ENCODE measurements at regions not wholly inside any gene's neighbourhood (a gene's known extent, or its start where the extent isn't known, plus 50 kb on each side); places are given as distances from the start of the nearest gene placed in this dataset.
"Not testable (repeated sequence)": the region's sequence is repeated elsewhere in the genome, so short reads cannot be mapped to it uniquely, and the experiment has no call there.

DNA sequence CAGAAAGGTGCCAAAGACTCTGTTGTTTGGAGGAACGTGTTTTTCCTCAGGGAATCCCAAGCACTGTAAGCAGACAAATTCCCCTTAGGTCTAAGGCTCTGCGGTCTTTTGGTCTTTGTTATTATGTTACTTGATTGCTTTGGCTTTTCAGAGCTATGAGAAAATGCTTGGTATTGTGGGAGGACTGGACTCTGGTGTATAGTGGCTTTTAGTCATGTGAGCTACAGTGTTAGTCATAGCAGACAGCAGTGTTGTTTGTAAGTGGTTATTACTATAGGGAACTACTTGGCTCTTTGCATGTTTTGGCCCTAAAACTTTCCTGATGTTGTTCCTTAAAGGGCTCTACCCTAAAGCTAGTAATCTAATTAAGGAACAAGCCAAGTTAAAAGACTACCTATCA lies 956.2 kb upstream of the LRATD1 start:
- DNase-seq (ENCODE audit: low read depth, low spot score): no peak

DNA sequence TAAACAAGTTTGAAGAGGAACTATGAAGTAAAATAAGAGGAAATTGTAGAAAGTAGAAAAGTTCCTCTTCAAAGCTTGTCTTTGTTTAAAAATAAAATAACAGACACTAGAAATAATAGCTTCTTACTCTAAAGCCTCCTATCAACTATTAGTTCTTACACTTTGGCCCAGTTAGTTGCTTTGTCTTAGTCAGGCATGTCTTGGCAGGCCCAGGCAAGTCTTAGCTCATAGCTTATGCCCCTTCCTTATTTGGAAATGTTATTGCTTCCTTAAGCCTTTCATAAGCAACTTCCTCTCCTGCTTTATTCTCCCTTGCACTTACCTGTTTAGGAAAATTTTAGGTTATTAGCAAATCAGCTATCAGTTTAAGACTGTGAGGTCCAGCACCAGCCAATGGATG lies 950.6 kb upstream of the LRATD1 start:
- DNase-seq (ENCODE audit: low read depth, low spot score): no peak

DNA sequence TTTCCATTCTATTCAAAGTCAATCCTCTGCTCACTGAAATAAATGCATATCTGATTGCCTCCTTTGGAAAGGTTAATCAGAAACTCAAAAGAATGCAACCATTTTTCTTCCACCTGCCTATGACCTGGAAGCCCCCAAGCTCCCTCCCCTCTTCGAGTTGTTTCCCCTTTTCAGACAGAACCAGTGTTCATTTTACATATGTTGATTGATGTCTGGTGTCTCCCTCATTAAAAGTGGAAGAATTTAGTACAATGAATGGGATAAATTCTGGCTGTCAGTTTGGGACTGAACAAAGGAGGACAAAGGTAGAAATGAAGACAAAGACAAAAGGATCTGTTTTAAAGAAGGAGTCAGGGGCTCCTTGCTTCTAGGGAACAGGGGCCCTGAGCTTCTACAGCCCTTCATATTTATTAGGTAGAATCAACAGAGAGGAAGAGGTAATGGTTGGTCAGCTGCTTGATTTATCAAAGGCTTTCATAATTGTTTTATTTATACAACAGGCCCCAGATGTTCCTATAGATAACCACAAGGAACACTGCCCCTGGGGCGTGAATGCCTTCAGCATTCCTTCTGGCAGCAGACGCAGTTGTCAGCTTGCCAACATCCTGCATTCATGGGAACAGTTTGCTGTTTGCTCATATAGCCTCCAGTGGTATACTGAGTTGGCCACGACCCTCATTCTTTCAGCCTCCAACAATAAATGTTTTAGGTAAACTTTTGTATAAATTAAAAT lies 949.8 kb upstream of the LRATD1 start:
- no peak for DNase-seq (ENCODE audit: low read depth, low spot score)

- no peak for DNase-seq (ENCODE audit: low read depth, low spot score)
These were observed 946.3 kb upstream of the LRATD1 start for GRCh38 chr2:13686262-13686661.

- DNase-seq (ENCODE audit: low read depth, low spot score): no peak
These were observed 937.8 kb upstream of the LRATD1 start for GRCh38 chr2:13694673-13695072.

DNA sequence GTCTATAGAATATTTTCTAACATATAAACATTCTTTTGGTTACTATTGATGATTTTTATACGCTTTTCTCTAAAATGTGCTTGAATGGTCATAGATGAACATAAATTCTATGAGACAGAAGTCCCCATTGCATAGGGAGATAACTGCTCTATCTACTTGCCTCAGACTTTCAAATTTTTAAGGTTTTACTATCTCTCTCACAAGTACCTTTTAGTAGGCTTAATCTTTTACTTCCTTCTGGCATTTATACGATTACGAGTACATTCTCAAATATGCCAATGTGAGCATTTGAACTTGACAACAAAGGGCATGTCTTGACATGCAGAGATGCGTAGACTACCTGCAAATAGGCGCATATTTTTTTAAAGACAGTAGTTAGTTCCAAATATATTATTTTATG lies 935.9 kb upstream of the LRATD1 start:
- DNase-seq (ENCODE audit: low read depth, low spot score): no peak

DNA sequence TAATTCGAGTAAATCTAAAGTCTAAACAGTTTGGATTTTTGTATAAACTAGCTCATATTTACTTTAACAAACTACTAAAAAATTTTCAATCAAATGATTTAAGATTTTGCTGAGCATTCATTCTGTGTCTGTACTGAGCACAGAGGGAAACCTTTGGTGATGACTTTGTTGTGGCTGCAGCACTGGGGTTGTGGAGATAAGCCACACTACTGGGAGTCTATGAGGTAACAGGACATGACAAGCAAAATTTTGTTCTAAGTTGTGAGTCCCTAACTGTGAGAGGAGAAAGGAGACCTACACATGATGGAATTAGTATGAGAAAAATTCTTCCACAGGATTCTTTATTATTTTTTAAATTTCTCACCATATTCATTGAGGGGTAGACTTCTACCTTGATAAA lies 933.7 kb upstream of the LRATD1 start:
- DNase-seq (ENCODE audit: low read depth, low spot score): no peak

GRCh38 chr2:13699939-13700338 lies 932.6 kb upstream of the LRATD1 start:
- DNase-seq (ENCODE audit: low read depth, low spot score): not testable (repeated sequence)

- DNase-seq (ENCODE audit: low read depth, low spot score): no peak
These were observed 921.4 kb upstream of the LRATD1 start for GRCh38 chr2:13711154-13711553.

- no peak for DNase-seq (ENCODE audit: low read depth, low spot score)
These were observed 918.1 kb upstream of the LRATD1 start for GRCh38 chr2:13714466-13714865.

DNA sequence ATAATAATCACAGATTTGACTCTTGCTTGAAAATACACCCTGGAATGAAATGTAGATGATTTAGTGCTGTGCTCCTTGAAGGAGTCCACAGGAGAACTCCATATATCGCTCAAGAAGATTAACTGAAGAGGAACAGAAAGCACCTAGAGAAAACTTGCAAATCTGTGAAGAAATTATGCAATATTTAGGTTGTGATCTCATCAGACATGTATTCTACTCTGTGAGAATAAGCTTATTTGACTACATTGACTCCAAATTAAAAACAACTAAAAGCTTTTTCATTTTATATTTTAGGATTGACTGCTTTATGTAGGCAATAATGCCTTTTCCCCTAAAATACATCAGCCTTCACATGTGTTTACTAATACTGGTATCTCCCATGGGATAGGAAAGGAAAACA lies 906.6 kb upstream of the LRATD1 start:
- DNase-seq (ENCODE audit: low read depth, low spot score): no peak

DNA sequence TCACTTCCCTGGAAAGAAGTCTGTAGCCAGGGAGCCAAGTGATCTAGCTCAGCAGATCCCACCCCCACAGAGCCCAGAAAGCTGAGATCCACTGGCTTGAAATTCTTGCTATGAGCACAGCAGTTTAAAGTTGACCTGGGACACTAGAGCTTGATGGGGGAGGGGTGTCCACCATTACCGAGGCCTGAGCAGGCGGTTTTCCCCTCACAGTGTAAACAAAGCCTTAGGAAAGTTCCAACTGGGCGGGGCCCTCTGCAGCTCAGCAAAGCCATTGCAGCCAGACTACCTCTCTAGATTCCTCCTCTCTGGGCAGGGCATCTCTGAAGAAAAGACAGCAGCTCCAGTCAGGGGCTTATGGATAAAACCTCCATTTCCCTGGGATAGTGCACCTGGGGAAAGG lies 887.2 kb upstream of the LRATD1 start:
- DNase-seq (ENCODE audit: low read depth, low spot score): no peak

DNA sequence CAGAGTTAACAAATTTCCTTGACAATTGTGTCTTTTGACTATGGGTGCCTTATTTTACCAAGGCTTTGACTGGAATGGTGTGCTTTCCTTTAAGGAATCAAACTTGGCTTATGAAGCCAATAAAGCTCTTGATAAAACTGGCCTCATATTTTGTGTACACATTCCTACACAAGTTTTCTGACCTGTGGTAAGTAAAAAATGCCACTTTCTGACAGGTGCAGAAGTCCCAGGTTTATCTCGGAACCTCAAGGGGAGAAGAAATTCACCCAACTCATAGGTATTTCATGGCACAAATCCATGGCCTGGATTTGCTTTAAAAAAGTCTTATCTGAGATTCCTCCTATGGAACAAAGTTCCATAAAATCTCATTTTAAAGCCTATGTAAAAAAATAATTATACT lies 880.6 kb upstream of the LRATD1 start:
- no peak for DNase-seq (ENCODE audit: low read depth, low spot score)

GRCh38 chr2:13758412-13758811 lies 874.1 kb upstream of the LRATD1 start:
- DNase-seq (ENCODE audit: low read depth, low spot score): no peak

DNA sequence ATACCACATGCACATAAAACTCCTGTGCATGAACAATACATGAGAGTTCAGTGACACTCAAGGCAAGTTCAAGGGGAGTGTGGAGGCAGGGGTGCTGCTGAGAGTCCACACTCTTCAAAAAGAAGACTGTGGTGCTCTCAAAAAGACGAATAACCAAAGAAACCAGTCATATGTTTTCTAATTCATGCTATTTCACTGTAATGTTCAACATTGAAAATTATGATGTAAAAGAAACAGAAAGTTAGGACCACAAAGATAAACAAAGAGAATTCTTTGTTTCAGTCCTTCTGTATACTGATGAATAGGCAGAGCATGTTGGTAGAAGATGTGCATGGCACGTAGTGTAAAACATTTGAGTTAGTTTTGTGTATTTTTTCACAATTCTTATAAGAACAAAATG lies 864.2 kb upstream of the LRATD1 start:
- no peak for DNase-seq (ENCODE audit: low read depth, low spot score)

DNA sequence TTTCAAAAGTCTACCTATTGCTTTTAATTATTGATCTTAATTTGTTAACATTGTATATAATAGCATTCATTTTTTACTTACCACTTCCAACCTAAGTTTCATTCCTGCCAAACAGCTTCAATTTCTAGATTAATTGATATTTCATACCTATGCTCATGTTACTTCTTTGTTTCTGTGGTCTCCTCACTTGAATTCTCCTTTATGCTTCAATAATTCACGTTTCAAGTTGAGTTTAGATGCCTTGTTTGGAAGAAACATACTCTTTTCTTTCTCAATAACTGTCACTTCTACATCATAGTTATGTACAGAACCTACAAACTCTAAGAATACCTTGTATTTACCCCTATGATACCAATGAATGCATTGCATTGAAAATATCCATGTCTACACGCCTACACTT lies 862.2 kb upstream of the LRATD1 start:
- no peak for DNase-seq (ENCODE audit: low read depth, low spot score)

DNA sequence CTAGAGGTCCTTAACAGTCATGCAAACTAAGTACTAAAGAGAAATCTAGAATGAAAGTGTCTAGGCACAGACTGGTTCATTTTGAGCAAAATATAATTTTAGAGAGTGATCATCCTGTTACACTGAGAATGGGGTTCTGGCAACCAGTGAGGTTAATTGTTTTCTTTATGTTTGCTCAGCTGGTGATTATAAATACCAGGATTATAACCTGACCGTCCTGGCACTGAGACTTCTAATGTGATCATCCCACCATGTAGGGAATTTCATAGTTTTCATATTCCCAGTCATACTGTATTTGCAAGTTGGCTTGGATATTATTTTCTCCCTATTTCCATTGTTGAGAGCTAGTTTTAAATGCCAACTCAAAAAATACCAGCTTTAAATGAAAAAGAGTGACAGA lies 852.5 kb upstream of the LRATD1 start:
- no peak for DNase-seq (ENCODE audit: low read depth, low spot score)

DNA sequence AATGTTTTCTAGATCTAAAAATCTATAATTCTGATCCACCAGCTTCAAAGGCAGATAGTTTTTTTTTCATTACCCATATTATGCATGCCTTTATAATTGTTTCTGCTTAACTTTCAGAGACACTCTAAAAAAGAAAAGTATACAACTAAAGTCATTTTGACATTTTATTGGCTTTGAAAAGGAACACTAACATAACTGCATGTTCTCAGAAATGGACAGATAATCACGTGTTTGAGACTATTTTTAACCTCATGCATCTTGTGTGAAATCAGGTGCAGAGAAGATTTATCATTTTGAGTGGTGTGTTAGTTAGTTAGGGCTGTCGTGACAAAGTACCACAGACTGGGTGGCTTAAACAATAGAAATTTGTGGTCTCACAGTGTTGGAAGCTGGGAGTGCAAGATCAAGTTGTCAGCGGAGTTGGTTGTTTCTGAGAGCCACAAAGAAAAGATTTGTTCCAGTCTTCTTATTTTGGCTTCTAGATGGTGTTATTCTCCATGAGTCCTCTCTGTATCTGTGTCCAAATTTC lies 841.4 kb upstream of the LRATD1 start:
- no peak for DNase-seq (ENCODE audit: low read depth, low spot score)

GRCh38 chr2:13806539-13806938 lies 826.0 kb upstream of the LRATD1 start:
- no peak for DNase-seq (ENCODE audit: low read depth, low spot score)

GRCh38 chr2:13813236-13813635 lies 819.3 kb upstream of the LRATD1 start:
- DNase-seq (ENCODE audit: low read depth, low spot score): no peak

GRCh38 chr2:13818002-13818401 lies 814.5 kb upstream of the LRATD1 start:
- DNase-seq (ENCODE audit: low read depth, low spot score): no peak

DNA sequence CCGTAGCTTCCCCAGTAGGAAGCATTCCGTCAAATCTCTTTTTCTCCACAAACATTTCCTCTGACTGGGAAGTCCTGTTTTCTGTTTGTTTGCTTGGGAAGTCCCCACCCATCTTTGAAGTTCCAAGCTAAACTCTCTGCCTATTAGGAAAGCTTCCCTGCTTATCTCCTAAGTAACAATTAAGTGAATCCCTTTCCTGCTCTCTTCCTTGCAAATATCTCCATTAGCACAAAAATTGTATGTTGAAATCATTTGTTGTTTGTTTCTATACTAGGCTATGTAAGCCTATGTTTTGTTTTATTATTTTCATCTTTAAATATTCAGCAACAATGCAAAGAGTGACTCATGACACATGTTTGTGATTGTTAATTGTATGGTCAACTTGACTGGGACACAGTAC lies 812.6 kb upstream of the LRATD1 start:
- DNase-seq (ENCODE audit: low read depth, low spot score): no peak

DNA sequence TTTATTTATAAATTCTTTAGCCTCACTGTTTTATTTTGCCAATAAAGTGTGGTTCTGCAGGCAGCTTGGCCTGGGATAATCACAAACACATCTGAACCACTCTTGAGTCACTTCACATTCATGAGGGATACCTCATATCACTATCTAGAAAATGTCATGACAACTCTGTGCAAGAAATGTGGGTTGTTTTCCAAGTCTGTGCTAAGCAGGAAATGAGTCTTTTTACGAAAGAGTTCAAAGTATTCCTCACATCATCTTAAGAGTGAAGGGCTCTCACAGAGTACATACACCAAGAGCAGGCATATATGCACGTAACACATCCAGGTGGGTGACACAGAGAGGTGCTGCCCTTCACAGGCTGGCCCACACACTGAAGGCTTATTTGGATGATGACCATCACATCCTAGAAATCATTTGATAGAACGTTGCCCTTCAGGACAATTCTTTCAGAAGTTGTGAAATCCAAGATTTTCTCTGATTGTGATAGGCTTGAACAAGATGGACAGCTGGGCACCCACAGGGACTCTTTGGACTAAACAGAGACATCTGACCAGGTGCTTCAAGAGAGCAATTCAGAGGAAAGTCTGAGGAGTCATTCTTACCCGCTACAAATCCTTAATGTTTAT lies 811.1 kb upstream of the LRATD1 start:
- no peak for DNase-seq (ENCODE audit: low read depth, low spot score)
